GM21526 (cell line): ENCODE measurements at regions not wholly inside any gene's neighbourhood (a gene's known extent, or its start where the extent isn't known, plus 50 kb on each side); places are given as distances from the start of the nearest gene placed in this dataset.

Source experiments
- ATAC-seq: cut with Tn5 transposase; IDR thresholded peaks from one replicate; pipeline ENCODE4 v1.9.1; 2021; ENCODE audit warnings: moderate library complexity; ENCODE audit not compliant: unreplicated experiment, low FRiP score

DNA sequence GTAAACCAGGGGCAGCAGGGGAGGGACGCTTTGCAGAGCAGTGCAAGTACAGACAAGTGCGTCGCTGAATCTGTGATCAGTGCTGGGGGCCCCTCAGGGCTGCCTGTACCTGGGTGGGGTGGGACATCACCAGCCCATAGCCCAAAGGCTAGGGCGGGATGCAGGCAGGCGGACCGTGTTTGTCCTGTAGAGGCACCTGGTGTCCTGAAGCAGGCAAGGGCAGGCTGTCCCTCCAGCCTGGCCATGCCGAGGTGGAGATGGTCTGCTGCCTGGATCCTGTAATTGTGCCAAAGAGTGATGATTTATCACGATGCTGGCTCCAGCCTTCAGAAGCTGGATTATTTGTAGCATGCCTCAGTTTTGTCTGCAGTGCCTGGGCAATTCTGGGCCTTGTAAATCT, 137.9 kb upstream of the GSE1 start:
- no peak for ATAC-seq

DNA sequence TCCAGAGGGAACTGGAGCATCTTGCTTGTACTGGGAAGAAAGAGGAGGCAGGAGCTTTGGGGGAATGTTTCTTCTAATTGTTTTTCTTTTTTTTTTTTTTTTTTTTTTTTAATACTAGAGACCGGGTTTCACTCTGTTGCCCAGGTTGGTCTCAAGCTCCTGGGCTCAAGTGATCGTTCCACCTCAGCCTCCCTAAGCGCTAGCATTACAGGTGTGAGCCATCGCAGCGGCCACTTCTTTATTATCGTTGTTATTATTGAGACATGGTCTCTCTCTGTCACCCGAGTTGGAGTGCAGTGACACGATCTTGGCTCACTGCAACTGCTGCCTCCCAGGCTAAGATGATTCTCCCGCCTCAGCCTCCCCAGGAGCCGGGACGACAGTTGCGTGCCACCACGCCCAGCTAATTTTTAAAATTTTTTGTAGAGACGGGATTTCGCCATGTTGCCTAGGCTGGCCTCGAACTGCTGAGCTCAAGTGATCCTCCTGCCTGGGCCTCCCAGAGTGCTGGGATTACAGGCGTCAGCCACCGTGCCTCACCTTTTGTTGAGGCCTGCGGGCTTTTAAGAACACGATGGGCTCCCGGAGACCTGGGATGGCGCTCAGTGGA, 137.3 kb upstream of the GSE1 start:
- no peak for ATAC-seq

DNA sequence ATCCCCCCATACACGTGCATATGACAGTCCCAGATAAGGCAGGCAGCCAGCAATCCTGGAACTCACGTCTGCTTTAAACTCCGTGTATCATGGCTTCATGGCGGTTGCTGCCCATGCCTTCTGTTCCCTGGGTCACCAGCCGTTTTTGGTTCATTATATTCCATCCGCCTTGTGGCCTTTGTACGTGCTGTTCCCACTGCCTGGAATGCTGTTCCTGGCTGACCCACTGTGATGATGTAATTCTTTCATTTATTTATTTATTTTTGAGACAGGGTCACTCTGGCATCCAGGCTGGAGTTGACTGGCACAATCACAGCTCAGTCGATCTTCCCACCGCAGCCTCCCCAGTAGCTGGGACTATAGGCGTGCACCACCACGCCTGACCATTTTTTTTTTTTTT, 136.7 kb upstream of the GSE1 start:
- no peak for ATAC-seq

DNA sequence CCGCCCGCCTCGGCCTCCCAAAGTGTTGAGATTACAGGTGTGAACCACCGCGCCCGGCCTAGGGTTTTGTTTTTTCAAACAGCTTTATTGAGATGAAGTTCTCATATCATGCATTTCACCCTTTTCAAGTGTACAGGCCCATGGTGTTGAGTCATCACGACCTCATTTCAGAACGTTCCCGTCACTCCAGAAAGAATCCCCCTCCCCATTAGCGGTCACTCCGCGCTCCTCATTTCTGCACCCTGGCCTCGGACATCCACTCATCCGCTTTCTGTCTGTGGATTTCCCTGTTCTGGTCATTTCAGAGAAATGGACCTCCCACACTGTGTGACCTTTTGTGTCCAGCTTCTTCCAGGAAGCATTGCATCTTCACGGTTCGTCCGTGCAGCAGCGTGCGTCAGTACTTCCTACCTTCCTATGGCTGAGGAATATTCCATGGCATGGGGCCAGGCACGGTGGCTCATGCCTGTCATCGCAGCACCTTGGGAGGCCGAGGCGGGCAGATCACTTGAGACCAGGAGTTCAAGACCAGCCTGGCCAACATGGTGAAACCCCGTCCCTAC, 135.2 kb upstream of the GSE1 start:
- ATAC-seq: no peak

DNA sequence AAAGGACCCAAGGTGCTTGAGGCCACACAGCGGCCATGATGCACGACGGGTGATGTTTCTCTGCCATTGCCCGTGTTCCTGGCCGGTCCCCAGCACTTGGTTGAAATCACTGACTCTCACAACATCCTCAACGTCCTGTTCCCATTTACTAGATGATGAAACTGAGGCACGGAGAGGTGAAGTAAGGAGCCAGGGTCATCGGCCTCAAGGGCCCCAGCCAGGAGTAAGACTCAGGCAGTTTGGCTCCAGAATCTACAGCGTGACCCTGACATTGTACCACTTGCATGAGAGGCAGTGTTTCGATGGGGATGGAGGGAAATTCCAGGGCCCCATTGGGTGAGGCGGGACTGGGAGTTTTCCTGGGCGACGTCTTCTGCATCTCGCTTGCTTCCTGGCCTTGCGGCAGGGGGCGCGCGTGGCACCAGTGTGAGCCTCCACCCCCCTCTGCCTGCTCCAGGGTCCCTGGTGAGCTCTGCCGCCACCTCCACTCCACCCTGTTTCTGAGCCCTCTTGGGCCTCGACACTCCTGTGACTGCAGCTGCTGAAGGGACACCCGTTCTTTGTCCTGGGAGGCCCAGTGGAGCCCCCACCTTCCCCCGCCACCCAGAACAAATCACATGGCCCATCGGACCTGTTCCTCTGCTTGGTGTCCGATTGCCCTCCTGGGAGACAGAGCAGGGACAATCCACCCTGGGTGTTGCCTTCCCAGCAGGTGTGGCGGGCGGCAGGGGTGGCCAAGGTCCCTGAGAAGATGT, 133.0 kb upstream of the GSE1 start:
- no peak for ATAC-seq

DNA sequence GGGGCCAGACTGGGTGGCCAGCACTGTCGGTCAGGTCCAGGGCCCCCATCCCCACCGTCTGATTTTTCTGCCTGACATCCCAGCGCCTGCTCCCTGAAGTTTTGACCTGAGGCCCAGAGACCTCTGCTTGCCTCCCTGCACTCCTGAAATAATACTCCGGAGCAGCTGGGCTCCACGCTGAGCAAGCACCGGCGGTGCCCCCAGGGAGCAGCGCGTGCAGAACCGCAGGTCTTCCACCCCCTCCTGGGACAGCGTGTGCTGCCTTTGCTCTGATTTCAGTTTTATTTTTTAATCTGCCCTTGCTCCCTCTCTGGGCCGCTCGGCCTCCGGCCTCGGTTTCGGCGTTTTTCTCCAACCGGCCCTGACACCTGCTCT, 132.4 kb upstream of the GSE1 start:
- no peak for ATAC-seq

DNA sequence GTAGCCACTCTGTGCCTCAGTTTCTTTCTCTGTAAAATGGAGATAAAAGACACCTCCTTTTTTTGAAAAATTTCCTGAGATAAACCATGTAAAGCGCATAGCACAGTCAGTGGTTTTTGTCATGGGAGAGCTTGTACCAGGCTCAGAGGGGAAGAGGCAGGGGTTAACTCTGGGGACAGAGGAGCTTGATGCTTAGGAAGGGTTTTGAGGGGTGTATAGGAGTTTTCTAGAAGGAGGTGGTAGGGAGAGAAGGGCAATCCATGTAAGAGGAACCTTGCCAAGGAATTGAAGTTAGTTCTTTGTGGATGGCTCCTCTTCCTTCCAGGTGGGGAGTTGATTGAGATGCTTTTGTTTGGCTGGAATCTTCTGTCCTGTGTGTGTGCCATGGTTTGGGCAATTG, 131.9 kb upstream of the GSE1 start:
- no peak for ATAC-seq

DNA sequence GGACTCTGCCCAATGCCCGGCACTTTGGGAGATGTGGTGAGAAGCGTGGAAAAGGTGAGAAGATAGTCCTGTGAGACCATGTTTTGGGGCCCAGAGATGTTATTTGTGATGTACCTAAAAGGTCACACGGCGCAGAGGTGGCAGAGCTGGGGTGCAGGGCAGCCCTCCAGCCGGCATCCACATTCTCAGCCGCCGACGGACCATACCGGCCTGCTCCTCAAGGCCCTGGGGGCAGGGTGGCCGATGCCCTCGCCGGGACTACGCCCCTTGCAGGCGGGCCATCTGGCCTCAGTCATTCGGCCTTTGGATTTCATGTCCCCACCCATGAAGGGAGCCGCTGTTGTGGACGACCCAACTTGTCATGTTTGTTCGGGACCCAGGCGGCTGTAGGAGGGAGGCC, 131.4 kb upstream of the GSE1 start:
- ATAC-seq: no peak

DNA sequence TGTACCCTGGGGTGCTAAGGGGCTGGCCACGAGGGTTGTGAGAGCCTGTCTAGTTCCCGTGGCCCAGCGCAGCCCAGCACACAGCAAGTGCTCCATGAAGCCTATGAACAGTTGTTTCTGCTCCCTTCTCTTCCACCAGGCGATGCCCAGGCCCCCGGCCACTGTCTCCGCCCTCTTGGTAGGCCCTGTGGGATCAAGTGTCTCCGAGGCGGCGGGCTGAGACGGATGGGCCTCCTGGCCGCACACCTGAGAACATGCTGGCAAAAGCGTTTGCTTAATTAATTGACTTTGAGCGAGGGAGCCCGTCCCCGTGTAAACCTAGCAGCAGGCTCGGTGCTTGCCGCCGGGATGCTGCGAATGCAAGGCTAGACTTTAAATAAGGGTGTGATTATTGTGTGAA, 129.7 kb upstream of the GSE1 start:
- ATAC-seq: no peak

DNA sequence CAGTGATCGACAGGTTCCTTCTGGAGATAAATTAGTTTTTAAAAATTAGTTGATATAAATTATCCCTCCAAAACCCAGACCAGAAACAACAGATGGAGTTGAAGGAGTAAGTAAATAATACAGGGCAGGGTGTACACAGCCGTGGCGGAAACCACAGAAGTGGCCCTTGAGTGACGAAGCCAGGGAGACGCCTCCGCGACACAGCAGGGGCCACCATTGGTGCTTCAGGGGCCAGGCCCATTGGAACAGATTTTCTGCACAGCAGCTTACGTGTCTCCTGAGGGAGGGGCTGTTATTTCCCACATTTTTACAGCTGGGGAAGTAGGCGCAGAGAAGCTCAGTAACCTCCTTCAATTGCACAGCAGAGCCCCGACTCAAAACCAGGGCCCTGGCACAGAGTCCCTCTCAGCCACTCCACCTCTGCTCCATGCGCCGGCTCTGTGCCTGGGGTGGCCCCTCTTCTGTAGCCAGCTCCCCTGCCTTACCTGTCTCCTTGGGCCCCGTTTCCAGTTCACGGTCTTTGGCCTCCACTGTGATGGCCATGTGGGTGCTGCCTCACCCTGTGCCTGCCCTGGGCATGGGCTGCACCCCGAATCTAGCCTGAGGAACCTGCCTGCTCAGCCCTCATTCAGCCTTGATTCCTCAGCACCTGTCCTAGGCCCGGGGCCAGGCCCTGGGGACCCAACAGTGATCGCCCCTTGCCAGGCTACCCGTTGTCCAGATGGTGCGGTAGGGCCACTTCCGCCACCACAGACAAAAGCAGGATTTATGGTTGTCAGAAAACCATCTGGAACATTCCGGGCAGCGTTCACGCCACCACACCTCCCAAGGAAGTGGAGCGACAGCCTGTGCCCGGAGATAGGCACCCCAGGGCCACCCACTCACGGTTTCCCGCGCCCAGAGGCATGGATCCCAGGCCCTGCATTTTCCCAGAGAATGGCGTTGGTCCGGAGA, 128.5 kb upstream of the GSE1 start:
- no peak for ATAC-seq

DNA sequence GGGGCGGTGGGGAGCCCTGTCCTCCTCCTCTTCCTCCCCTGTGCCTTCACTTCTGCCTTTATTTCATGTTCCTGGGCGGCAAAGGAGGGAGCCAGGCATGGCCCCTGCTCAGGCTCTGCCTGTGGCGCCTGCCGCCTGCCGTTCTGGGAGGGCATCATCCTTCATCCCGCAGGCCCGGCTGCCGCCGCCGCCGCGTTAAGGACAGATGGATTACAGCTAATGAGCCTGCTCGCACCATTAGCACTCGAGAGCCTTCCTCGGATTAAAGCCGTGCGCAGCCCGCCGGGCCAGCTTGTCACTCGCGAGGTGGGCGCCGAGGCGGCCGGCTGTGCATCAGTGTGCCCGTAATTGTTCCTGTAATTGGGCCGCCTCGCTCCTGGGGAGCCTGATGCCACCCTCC, 127.7 kb upstream of the GSE1 start:
- ATAC-seq: no peak

DNA sequence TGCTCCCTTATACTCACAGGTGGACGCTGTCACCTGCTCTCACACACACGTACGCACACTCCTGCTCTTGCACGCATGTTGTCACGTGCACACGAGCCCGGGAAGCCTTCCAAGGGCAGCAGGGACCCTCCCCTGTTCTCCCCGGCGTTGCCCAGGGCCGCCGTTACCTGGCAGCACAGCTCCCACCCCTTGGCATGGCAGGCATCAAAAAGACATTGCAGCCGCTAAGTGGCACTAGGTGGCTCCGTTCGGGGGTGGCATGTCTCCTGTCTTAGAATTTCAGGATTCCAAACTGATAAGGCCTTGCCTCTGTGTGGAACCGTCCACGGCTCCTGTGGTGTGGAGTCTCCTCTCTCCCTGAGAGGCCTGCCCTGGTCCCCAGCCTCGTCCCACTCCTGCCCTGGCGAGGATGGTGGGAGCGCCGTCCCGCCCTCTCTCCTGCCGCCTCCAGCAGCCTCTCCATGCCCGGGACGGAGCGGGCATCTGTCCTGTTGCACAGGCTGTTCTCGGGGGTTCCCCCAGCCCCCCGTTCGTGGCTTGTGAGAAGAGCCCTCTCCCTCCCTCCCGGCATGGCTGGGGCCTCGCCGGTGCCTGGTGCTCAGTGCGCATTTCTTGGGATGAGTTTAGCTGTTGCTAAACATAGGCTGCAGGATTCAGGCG, 126.7 kb upstream of the GSE1 start:
- no peak for ATAC-seq

DNA sequence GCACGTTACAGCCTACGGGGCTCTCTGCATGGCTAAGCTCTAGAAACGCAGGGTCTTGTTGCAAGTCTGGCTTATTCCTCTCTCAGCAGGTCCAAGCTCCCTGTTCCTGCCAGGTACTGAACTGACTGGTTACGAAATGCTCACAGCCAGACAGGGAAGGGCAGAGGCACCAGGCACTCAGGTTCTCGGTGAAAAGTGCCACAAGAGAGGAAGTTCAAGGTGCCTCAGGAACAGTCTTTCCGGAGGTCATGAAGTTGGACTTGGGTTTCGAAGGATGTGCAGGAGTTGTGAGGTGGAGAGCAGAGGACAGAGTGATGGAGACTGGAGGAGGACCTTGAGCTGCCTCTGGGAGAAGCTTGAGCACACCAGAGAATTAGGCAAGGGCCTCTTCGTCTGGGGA, 124.7 kb upstream of the GSE1 start:
- no peak for ATAC-seq

DNA sequence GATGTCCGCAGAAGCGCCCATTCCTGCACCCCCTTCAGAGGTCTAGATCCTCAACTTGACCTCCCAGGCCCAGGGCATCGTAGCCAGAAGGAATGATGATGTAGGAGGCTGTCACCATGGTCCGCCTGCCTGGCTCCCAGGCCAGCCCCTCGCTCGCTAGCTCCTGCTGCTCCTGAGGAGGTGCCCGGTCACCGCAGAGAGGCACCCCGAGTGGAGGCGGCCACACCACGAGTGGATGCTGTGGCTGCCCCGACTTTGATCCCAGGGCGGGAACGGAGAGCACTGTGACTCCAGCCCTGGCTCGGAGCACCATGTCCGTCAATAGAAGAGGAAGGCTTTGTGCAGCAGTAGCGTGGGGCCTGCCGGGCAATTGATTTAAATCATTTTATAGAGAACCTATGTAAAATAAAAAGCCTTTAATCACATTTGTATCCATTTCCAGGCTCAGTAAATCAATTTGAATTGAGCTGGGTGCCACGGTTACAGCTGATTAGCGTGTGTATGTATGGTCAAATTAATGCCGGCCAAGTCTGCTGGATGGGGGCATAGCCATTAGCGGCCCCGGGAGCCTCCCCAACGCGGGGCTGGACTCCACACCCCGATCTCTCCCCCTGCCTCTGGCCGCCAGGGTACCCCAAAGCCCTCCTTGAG, 122.6 kb upstream of the GSE1 start:
- ATAC-seq: no peak

DNA sequence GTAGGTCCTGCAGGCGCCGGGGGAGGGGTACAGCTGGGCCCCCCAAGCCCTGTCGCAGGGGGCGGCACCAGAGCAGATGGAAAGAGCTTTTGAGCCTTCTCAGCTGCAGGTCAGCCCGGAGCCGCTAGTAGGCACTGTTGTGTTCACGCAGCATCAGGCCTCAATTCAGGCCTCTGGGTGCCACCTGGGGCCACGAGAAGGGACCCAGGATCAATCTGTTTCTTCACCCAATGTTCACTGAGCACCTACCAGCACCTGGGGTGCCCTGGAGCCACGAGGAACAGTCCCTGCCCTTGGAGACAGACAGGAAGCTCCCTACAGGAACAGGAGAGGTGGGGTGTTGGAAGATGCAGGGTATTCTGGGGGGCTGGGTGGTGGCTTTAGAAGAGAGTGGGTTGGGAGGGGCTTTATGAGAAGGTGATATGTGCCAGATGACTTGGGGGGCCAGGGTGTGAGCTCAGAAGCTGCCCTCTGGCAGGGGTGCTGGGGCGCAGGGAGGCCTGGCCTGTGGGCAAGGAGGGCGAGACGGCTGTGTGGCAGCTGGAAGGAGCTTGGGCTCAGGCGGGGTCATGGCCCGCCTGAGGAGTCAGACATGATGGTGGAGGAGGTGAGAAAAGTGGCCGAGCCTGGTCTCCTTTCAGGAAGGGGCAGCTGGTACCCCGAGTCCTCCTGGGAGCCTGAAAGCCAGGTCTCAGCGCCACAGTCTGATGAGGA, 121.9 kb upstream of the GSE1 start:
- ATAC-seq: no peak

DNA sequence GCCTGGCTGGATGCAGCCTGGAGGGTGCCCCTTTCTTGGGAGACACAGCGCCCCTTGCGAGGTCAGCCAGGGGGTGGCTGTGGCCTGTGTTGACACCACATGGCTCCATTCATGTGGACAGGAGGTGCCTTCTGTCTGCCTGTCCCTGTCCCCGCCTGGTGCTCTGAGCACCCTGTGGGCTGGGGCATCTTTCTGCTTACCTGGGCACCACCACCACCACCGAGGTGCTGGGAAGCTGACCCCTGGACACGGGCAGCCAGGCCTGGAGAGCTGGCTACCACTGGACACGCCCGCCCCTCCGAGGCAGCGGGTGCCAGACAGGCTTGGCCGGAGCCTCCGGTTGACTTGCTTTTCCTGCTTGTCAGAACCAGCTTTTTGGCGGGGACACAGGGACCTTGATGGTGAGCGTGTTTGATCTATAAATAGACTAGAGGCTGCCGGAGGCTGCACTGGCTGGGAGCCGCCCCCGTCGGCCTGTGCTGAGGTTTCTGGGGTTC, 121.3 kb upstream of the GSE1 start:
- no peak for ATAC-seq

DNA sequence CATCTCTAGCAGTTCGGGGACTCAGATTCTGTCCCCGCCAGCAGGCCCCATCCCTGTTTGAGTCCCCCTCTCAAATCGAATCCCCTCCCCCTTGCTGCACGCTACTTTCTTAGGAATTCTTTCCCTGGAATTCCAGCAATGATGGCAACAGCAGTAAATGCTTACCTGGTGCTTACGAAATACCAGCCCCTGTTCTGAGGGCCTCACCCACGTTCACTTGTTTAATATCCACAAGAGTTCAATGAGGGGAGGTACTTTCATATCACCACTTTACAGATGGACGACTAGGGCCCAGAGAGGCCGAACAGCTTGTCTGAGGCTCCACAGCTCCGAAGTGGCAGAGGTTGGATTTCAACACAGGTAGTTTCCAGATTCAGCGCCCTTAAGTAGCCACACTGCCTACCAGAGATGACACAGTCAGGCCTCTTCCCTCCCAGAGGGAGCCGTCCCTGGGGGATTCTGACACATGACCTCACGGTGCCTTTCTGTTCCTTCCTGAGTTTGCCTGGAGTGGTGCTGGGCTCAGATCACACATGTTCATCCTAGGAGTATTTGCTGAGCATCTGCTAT, 120.7 kb upstream of the GSE1 start:
- no peak for ATAC-seq

DNA sequence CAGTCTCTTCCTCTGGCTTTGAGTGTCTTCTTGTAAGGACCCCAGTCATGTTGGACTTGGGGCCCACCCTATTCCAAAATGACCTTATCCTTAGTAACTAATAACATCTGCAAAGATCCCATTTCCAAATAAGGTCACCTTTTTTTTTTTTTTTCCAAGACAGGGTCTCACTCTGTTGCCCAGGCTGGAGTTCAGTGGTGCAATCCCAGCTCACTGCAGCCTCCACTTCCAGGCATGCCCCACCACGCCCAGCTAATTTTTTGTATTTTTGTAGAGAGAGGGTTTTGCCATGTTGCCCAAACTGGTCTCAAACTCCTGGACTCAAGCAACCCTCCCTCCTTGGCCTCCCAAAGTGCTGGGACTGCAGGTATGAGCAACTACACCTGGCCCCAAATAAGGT, 118.8 kb upstream of the GSE1 start:
- no peak for ATAC-seq

DNA sequence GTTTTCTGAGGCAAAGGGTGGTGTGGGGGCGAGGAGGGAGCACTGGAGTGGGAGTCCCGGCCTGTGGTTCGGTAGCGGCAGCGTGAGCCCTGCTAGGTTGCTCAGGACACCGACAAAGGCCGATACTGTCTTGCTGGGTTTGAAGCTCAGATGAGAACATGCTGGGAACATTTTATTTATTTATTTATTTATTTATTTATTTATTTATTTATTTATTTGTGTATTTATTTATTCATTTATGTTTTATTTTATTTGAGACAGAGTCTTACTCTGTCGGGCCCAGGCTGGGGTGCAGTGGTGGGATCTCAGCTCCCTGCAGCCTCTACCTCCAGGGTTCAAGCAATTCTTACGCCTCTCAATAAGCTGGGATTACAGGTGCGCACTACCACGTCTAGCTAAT, 117.9 kb upstream of the GSE1 start:
- ATAC-seq: no peak
